AG10803 (cell line): ENCODE measurements at regions not wholly inside any gene's neighbourhood (a gene's known extent, or its start where the extent isn't known, plus 50 kb on each side); places are given as distances from the start of the nearest gene placed in this dataset.

Source experiments
- DNase-seq: peaks from one replicate; pipeline ENCODE4 v3.0.0; 2010; ENCODE audit warnings: low read depth
- H3K4me3 ChIP-seq: 2 replicates; pipeline ENCODE4 v1.5.1; 2011; ENCODE audit warnings: mild to moderate bottlenecking, low read length, control low read depth
- TF ChIP-seq, protein P1 (sequence below): conservative IDR thresholded peaks from 2 replicates; pipeline ENCODE4 v1.5.1; 2011; ENCODE audit warnings: mild to moderate bottlenecking, low read length, control low read depth, inconsistent platforms

DNA sequence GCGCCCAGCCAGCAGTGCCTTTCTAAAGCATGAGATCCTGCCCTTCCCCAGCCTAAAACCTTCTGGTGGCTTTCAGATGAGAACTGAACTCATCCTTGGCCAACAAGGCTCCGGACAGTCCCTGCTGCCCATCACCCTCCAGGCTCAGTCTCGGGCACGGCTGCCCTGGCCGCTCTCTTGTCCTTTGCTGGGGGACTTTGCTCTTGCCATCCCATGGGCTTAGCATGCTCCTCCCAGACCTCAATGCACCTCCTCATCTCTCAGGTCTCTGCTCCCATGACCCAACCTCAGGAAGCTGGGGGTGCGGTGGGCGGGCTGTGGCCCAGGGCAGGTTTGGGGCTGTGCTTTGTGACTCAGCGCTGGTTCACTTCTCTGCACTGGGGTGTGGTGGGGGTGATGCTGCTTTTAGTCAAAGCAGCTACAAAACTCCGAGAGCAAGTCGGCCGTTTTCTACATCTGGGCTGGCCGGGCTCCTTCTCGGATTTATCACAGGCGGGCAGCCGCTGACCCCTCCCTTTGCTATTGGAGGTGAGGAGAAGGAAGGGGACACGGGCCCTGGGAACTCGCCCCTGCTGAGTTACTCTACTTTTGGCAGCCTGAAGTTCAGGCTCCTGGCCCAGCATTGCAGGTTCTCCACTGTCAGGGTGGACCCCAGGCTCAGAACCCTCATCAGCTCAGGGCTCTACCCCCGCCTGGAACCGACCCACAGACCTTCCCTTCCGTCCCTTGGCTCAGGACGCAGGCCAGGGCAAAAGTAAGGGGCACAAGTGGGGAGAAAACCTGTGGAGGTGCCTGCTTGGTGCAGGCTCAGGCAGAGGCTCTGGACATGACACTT is 90.6 kb upstream of the TAF1B start:
- H3K4me3 ChIP-seq = peak overlapping the region; percentile 34
- TF ChIP-seq, protein P1, sequence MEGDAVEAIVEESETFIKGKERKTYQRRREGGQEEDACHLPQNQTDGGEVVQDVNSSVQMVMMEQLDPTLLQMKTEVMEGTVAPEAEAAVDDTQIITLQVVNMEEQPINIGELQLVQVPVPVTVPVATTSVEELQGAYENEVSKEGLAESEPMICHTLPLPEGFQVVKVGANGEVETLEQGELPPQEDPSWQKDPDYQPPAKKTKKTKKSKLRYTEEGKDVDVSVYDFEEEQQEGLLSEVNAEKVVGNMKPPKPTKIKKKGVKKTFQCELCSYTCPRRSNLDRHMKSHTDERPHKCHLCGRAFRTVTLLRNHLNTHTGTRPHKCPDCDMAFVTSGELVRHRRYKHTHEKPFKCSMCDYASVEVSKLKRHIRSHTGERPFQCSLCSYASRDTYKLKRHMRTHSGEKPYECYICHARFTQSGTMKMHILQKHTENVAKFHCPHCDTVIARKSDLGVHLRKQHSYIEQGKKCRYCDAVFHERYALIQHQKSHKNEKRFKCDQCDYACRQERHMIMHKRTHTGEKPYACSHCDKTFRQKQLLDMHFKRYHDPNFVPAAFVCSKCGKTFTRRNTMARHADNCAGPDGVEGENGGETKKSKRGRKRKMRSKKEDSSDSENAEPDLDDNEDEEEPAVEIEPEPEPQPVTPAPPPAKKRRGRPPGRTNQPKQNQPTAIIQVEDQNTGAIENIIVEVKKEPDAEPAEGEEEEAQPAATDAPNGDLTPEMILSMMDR = no peak
- DNase-seq = peak; percentile 53

DNA sequence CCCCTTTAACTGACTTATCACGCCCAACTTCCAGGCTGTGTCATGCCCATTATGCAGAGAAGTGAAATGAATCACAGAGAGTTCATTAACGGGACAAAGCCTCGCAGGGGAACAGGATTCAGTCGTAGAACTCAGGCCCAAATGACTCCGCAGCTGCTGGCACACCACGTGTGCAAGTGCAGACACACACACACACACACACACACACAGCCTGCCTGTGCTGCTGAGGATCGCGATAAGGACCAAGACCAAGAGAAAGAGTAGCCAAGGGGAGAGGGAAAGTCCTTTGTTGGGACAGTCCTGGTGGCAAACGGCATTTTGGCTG is 90.0 kb upstream of the TAF1B start:
- H3K4me3 ChIP-seq = peak overlapping the region; percentile 34
- DNase-seq = peak; percentile 89

DNA sequence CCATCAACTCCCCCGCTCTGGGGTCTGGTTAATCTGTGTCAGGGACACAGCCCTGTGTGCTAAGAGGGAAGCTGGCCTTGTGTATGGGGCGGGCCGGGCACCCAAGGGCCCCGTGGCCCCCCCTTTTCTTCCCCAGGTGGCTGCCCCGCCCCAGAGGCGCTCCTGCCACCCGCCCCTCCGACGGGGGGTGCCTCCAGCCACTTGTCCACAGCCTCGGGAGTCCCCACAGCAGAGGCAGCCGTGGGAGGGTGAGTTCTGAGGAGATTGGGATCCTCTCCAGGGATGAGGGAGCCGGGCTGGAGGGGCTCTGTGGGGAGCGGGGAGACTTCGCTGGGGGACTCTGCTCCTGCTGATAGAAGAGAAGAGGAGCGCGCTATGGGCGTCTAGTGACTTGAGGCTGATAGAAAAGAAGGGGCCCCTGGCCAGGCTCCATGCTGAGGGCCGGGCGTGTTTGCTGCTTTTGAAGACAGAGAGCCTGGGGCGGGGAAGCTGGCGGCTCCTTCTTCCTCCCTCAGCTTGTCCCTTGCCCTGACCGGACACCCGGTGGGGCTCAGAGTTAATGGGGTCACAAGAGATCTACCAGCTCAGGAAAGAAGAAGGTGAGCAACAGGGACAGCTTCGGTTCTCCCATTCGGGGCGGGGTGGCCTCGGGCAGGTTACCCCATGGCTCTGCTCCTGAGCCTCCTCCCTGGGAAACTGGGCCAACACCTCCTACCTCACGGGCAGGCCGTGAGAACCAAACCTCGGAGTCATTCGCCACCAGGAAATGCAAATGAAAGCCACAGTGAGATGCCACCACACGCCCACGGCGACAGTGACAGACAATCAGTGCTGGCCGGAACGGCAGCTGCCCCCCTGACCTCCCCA is 89.4 kb upstream of the TAF1B start:
- DNase-seq = no peak
- TF ChIP-seq, protein P1 = no peak
- no peak overlapping the region; the same call in 1 of the 2 replicates for H3K4me3 ChIP-seq

More for the DNA sequence above, 90.0 kb upstream of the TAF1B start:
- TF ChIP-seq, protein P1 = no peak

DNA sequence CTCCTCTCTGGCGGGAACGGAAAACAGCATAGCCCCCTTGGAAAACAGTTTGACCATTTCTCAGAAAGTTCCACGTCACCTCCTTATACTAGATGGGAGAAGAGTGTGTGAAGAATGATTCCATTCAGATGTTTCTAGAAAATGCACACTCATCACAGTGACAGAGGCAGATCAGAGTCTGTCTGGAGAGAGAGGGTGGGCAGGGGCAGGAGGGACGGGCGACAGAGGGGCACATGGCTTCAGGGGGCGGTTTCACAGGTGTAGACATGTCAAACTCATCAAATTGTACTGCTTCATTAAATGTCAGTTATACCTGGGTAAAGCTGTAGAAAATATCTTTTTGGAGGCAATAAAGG is 88.8 kb upstream of the TAF1B start:
- no peak for DNase-seq
- TF ChIP-seq, protein P1 = no peak
- no peak overlapping the region for H3K4me3 ChIP-seq

DNA sequence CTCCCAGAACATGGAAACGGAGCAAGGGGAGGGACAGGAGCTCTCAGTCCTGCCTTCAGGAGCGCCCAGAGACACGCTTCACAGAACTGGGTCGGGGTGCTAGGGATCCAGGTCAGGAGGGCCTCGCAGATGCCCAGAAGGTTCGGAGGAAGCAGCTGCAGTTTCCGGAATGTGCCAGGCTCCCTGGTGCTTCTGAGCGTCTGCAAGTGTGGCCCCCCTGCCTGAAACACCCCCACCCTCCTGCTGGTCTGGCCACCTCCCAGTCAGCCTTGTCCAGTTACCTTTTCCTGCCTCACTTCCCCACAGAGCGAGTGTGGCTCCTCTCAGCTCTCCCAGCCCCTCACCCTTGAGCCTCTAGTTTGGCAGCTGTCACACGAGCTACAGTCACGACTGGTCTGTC is 88.3 kb upstream of the TAF1B start:
- DNase-seq = no peak
- TF ChIP-seq, protein P1 = no peak
- no peak overlapping the region for H3K4me3 ChIP-seq

DNA sequence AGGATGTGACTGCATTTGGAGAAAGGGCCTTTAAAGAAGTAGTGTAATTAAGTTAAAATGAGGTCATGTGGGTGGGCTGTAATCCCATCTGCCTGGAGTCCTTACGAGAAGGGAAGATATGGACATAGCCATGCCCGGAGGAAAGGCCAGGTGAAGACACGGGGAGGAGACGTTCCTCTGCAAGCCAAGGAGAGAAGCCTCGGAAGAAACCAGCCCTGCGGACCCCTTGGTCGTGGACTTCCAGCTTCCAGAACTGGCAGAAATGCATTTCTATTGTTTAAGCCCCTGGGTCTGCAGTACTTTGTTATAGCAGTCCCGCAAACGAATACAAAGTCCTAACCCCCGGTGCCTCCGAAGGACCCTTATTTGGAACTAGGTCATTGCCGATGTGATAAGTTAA is 87.6 kb upstream of the TAF1B start:
- TF ChIP-seq, protein P1 = no peak
- DNase-seq = no peak
- H3K4me3 ChIP-seq = no peak overlapping the region
